Pons (tissue), 1 donor: ENCODE measurements at regions not wholly inside any gene's neighbourhood (a gene's known extent, or its start where the extent isn't known, plus 50 kb on each side); places are given as distances from the start of the nearest gene placed in this dataset.

Experiments
- DNase-seq: peaks from one replicate; pipeline ENCODE4 v3.0.0-alpha.2; 2016; ENCODE audit warnings: low spot score

- DNase-seq, result no peak
Measured at GRCh38 chr14:53356361-53357150, 203.4 kb upstream of the DDHD1 start.

- peak; percentile 36 for DNase-seq
Measured at GRCh38 chr14:53355581-53356112, 202.5 kb upstream of the DDHD1 start.

- no peak for DNase-seq
Measured at GRCh38 chr14:53354336-53354735, 201.2 kb upstream of the DDHD1 start.

- no peak for DNase-seq
Measured at GRCh38 chr14:53350866-53351265, 197.7 kb upstream of the DDHD1 start.

GRCh38 chr14:53350429-53350828 lies 197.3 kb upstream of the DDHD1 start:
- DNase-seq, result no peak

GRCh38 chr14:53346988-53347387 lies 193.9 kb upstream of the DDHD1 start:
- DNase-seq, result no peak

GRCh38 chr14:53341324-53341723 lies 188.2 kb upstream of the DDHD1 start:
- no peak for DNase-seq

GRCh38 chr14:53338192-53338591 lies 185.1 kb upstream of the DDHD1 start:
- no peak for DNase-seq

- DNase-seq, result no peak
Measured at GRCh38 chr14:53336729-53337128, 183.6 kb upstream of the DDHD1 start.

GRCh38 chr14:53333809-53334208 lies 180.7 kb upstream of the DDHD1 start:
- DNase-seq, result no peak

- no peak for DNase-seq
Measured at GRCh38 chr14:53331921-53332320, 178.8 kb upstream of the DDHD1 start.

- DNase-seq, result no peak
Measured at GRCh38 chr14:53331247-53331646, 178.1 kb upstream of the DDHD1 start.

- no peak for DNase-seq
Measured at GRCh38 chr14:53330441-53330840, 177.3 kb upstream of the DDHD1 start.

GRCh38 chr14:53328841-53329240 lies 175.7 kb upstream of the DDHD1 start:
- no peak for DNase-seq

- DNase-seq, result no peak
Measured at GRCh38 chr14:53327716-53328115, 174.6 kb upstream of the DDHD1 start.

GRCh38 chr14:53325176-53325806 lies 172.2 kb upstream of the DDHD1 start:
- peak; percentile 80 for DNase-seq

- DNase-seq, result no peak
Measured at GRCh38 chr14:53316504-53316903, 163.4 kb upstream of the DDHD1 start.

GRCh38 chr14:53310412-53310811 lies 157.3 kb upstream of the DDHD1 start:
- DNase-seq, result no peak

GRCh38 chr14:53306911-53307310 lies 153.8 kb upstream of the DDHD1 start:
- DNase-seq, result peak; percentile 99

GRCh38 chr14:53306267-53306721 lies 153.2 kb upstream of the DDHD1 start:
- DNase-seq, result peak; percentile 91

- peak; percentile 48 for DNase-seq
Measured at GRCh38 chr14:53304726-53305381, 151.7 kb upstream of the DDHD1 start.

GRCh38 chr14:53295985-53296582 lies 143.0 kb upstream of the DDHD1 start:
- DNase-seq, result peak; percentile 68
